CD4-positive, alpha-beta T cell (primary cell): ENCODE measurements at regions not wholly inside any gene's neighbourhood (a gene's known extent, or its start where the extent isn't known, plus 50 kb on each side); places are given as distances from the start of the nearest gene placed in this dataset.

Source experiments
- ATAC-seq: fragments of 200-7000 bp; cut with Tn5 transposase; one replicate; pipeline ENCODE4 v1.10.0; 2022; ENCODE audit warnings: mild to moderate bottlenecking; ENCODE audit not compliant: poor library complexity
- CTCF ChIA-PET: fragments of 350-600 bp; sonication (Branson Sonifier 250); formaldehyde crosslinking; loops from one replicate; lab custom pipeline; 2021; ENCODE audit warnings: antibody characterized with exemption, inconsistent platforms; lab: Charles Lee
- POLR2A ChIA-PET: fragments of 350-600 bp; sonication (Branson Sonifier 250); formaldehyde crosslinking; loops from one replicate; lab custom pipeline; 2021; ENCODE audit warnings: antibody characterized with exemption, inconsistent platforms; lab: Charles Lee
- DNase-seq, 14 experiments: peaks; one replicate each; pipeline ENCODE4 v3.0.0-alpha.2; 2013 to 2020; ENCODE audit warnings: mixed read lengths in 2 of 14
- H3K27ac ChIP-seq, 2 donors: one replicate each; pipeline versions ENCODE4 v1.5.1 to v1.7.0; 2013; ENCODE audit warnings: low read length in 2 of 2, low read depth in 1 of 2, mild to moderate bottlenecking in 1 of 2
- H3K27me3 ChIP-seq, 2 experiments: 1 replicate in 1 of 2; 2 replicates in 1 of 2; pipeline versions ENCODE4 v1.6.1 to v1.7.0; 2013; ENCODE audit warnings: low read length in 2 of 2, control low read depth in 1 of 2, mild to moderate bottlenecking in 1 of 2, moderate library complexity in 1 of 2; ENCODE audit not compliant: insufficient read depth in 2 of 2, control insufficient read depth in 1 of 2
- H3K36me3 ChIP-seq: one replicate; pipeline ENCODE4 v1.6.1; 2013; ENCODE audit warnings: low read length, control low read depth; ENCODE audit not compliant: insufficient read depth
- H3K4me1 ChIP-seq: one replicate; pipeline ENCODE4 v1.6.1; 2013; ENCODE audit warnings: low read length, control low read depth; ENCODE audit not compliant: insufficient read depth
- H3K4me3 ChIP-seq: one replicate; pipeline ENCODE4 v1.5.1; 2013; ENCODE audit warnings: mild to moderate bottlenecking, low read length, moderate library complexity
- H3K9me3 ChIP-seq, 2 experiments: 1 replicate in 1 of 2; 2 replicates in 1 of 2; pipeline versions ENCODE4 v1.6.1 to v1.7.0; 2013; ENCODE audit warnings: low read length in 2 of 2, mild to moderate bottlenecking in 2 of 2, control low read depth in 1 of 2, moderate library complexity in 1 of 2; ENCODE audit not compliant: control insufficient read depth in 1 of 2, insufficient read depth in 1 of 2
- H3K27ac Mint-ChIP-seq: one replicate; pipeline ENCODE4 v1.8.0; 2020; ENCODE audit warnings: mixed read lengths
- H3K27me3 Mint-ChIP-seq: one replicate; pipeline ENCODE4 v1.8.0; 2021; ENCODE audit warnings: mixed read lengths
- H3K36me3 Mint-ChIP-seq: one replicate; pipeline ENCODE4 v1.8.0; 2021; ENCODE audit warnings: low read depth, mixed read lengths
- H3K4me1 Mint-ChIP-seq: one replicate; pipeline ENCODE4 v1.8.0; 2021; ENCODE audit warnings: low read depth, mixed read lengths
- H3K4me3 Mint-ChIP-seq: one replicate; pipeline ENCODE4 v1.8.0; 2020; ENCODE audit warnings: mild to moderate bottlenecking, mixed read lengths
- H3K9me3 Mint-ChIP-seq: one replicate; pipeline ENCODE4 v1.8.0; 2020; ENCODE audit warnings: mixed read lengths
- CTCF ChIP-seq: fragments of 200-600 bp; IDR thresholded peaks from one replicate; pipeline ENCODE4 v1.8.0; 2022; ENCODE audit warnings: antibody characterized with exemption, mild to moderate bottlenecking
- intact Hi-C, 2 experiments: fragments of 100-400 bp; cut with DNase I in 1 of 2; cut with micrococcal nuclease in 1 of 2; formaldehyde crosslinking; loops; one replicate each; pipeline versions ENCODE4 v1.15.1 to v1.9.0; 2023 to 2025; cut with DNase I, micrococcal nuclease

- H3K4me1 Mint-ChIP-seq = no peaks in the 10 kb centered on the region
These were observed 257.6 kb upstream of the SALL3 start for GRCh38 chr18:78721981-78722380.

GRCh38 chr18:78722386-78722785 is 257.2 kb upstream of the SALL3 start:
- intact Hi-C loops = no loop called here
- no peak overlapping the region for H3K4me3 ChIP-seq
- H3K4me3 Mint-ChIP-seq = no peak overlapping the region
- peaks cover 2 to 6% of the 10 kb centered on the region in 2 experiments for H3K27me3 ChIP-seq
- H3K4me1 ChIP-seq = no peaks in the 10 kb centered on the region
- no peak overlapping the region for H3K27ac ChIP-seq
- H3K9me3 Mint-ChIP-seq = no peaks in the 10 kb centered on the region
- no peaks in the 10 kb centered on the region for H3K36me3 ChIP-seq
- no peak for DNase-seq
- H3K36me3 Mint-ChIP-seq = no peaks in the 10 kb centered on the region
- ChIA-PET CTCF (no interaction called here), POLR2A (no interaction called here)
- ATAC-seq = no peak
- peaks cover 0 to 32% of the 10 kb centered on the region in 2 experiments for H3K9me3 ChIP-seq
- H3K27ac Mint-ChIP-seq = no peak overlapping the region
- H3K4me1 Mint-ChIP-seq = no peaks in the 10 kb centered on the region
- TF ChIP-seq CTCF = no peak
- peaks cover 33% of the 10 kb centered on the region for H3K27me3 Mint-ChIP-seq

More at GRCh38 chr18:78721981-78722380, 257.6 kb upstream of the SALL3 start:
- Mint-ChIP-seq H3K27me3 (peaks cover 33% of the 10 kb centered on the region), H3K36me3 (no peaks in the 10 kb centered on the region), H3K27ac (no peak overlapping the region), H3K9me3 (no peaks in the 10 kb centered on the region), H3K4me3 (no peak overlapping the region)
- no peak for ATAC-seq
- no peaks in the 10 kb centered on the region for H3K36me3 ChIP-seq
- ChIA-PET POLR2A (no interaction called here), CTCF (no interaction called here)
- H3K4me1 ChIP-seq = no peaks in the 10 kb centered on the region
- no peak overlapping the region for H3K27ac ChIP-seq
- peaks cover 2 to 6% of the 10 kb centered on the region in 2 experiments for H3K27me3 ChIP-seq
- no peak for DNase-seq
- intact Hi-C loops = no loop called here
- peaks cover 0 to 35% of the 10 kb centered on the region in 2 experiments for H3K9me3 ChIP-seq
- TF ChIP-seq CTCF = no peak
- no peak overlapping the region for H3K4me3 ChIP-seq

DNA sequence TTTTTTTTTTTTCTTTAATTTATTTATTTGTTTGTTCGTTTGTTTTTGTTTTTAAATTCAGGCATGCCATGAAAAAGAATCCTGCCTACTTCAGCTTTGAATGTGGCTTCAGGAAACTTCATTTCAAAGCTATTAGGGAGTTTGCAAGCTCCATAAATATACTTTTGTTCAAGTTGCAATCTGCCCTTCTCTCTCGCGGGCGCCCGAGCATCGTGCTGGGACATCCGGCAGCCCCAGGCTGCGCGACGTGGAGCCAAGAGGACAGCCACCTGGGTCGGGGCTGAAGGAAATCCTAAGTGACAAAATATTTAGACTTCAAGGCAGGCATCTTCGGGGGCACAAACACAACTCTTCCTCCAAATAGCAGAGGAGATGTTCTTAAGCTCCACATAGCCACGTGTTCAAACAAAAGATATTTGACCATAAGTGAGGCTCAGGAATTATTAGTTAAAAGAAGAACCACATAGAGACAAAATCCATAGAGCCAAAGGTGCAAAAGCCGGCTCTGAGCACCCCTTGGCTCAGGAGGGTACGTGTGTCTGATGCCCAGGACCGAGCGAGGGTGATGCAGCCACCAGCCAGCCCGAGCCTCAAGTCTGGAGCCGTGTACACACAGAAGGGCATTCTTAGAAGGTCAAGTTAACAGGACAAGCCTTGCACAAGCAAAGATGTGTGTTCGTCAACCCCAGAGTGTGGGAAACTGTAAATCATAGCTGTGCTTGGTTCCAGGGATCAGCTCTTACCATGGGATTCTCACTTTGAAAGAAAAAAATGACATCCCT is 256.5 kb upstream of the SALL3 start:
- no peak for ATAC-seq
- Mint-ChIP-seq H3K4me1 (no peaks in the 10 kb centered on the region), H3K4me3 (no peak overlapping the region), H3K9me3 (no peaks in the 10 kb centered on the region), H3K27ac (no peak overlapping the region), H3K27me3 (peaks cover 33% of the 10 kb centered on the region), H3K36me3 (no peaks in the 10 kb centered on the region)
- no peak for DNase-seq
- H3K36me3 ChIP-seq = no peaks in the 10 kb centered on the region
- no peaks in the 10 kb centered on the region for H3K4me1 ChIP-seq
- POLR2A ChIA-PET = no interaction called here
- CTCF ChIA-PET = no interaction called here
- no peak overlapping the region for H3K4me3 ChIP-seq
- H3K27me3 ChIP-seq = peaks cover 2 to 6% of the 10 kb centered on the region in 2 experiments
- H3K27ac ChIP-seq = no peak overlapping the region
- peaks cover 0 to 26% of the 10 kb centered on the region in 2 experiments for H3K9me3 ChIP-seq
- TF ChIP-seq CTCF = no peak
- intact Hi-C loops = no loop called here
